A549 (cell line): ENCODE measurements at regions not wholly inside any gene's neighbourhood (a gene's known extent, or its start where the extent isn't known, plus 50 kb on each side); places are given as distances from the start of the nearest gene placed in this dataset.

Experiments used
- ATAC-seq, 2 experiments: fragments of 200-7000 bp in 1 of 2; fragments of >200 bp in 1 of 2; cut with Nextera tagmentation in 1 of 2; cut with Tn5 transposase in 1 of 2; 3 replicates each; pipeline versions ENCODE4 v1.8.0 to v1.9.1; 2018 to 2020; ENCODE audit warnings: mild to moderate bottlenecking in 1 of 2, moderate library complexity in 1 of 2
- CTCF ChIA-PET: fragments of 300-600 bp; sonication (Branson Sonifier 250); formaldehyde crosslinking; extraction: SDS; loops from one replicate; lab custom pipeline; 2021; ENCODE audit warnings: antibody characterized with exemption, inconsistent platforms; lab: Yijun Ruan, JAX
- POLR2A ChIA-PET: fragments of 350-600 bp; formaldehyde crosslinking; extraction: SDS; loops from one replicate; lab custom pipeline; 2021; ENCODE audit warnings: antibody characterized with exemption, inconsistent platforms; lab: Yijun Ruan, JAX
- DNase-seq, 2 experiments: peaks; one replicate each; pipeline versions ENCODE4 v3.0.0 to v3.0.0-alpha.2; 2011 to 2016; ENCODE audit warnings: low read depth in 1 of 2, low spot score in 1 of 2
- FAIRE-seq: peaks from 2 replicates; lab custom pipeline; 2011; peaks lifted over from hg19 to GRCh38; lab: Jason Lieb, UNC
- H3K27ac ChIP-seq, 2 experiments: fragments of >200 bp; sonication (Bioruptor Twin); formaldehyde crosslinking; 3 replicates each; pipeline ENCODE4 v1.5.1; 2016 to 2017
- H3K4me1 ChIP-seq: fragments of >200 bp; sonication (Bioruptor Twin); formaldehyde crosslinking; 3 replicates; pipeline ENCODE4 v1.6.1; 2016
- H3K4me2 ChIP-seq: fragments of >200 bp; sonication (Bioruptor Twin); formaldehyde crosslinking; 3 replicates; pipeline ENCODE4 v1.6.1; 2016
- H3K4me3 ChIP-seq: fragments of >200 bp; sonication (Bioruptor Twin); formaldehyde crosslinking; 3 replicates; pipeline ENCODE4 v1.5.1; 2016
- H3K9me3 ChIP-seq: fragments of >200 bp; sonication (Bioruptor Twin); formaldehyde crosslinking; 3 replicates; pipeline ENCODE4 v1.6.1; 2016
- ATOH8 ChIP-seq: fragments of 250-450 bp; sonication (Bioruptor Pico); IDR thresholded peaks from 2 replicates; pipeline ENCODE4 v1.5.0; 2020; ENCODE audit warnings: low read depth, mild to moderate bottlenecking, moderate library complexity
- BCL3 ChIP-seq: fragments of >200 bp; sonication (Bioruptor Twin); formaldehyde crosslinking; IDR thresholded peaks from 3 replicates; pipeline ENCODE4 v1.6.1; 2016
- CTCF ChIP-seq: fragments of >200 bp; sonication (Bioruptor Twin); formaldehyde crosslinking; IDR thresholded peaks from 3 replicates; pipeline ENCODE4 v1.5.1; 2016
- E2F6 ChIP-seq: IDR thresholded peaks from 2 replicates; pipeline ENCODE4 v1.6.1; 2012; ENCODE audit warnings: low read depth, borderline replicate concordance
- EP300 ChIP-seq, 2 experiments: fragments of >200 bp; sonication (Bioruptor Twin); formaldehyde crosslinking; IDR thresholded peaks; 2 replicates in 1 of 2; 3 replicates in 1 of 2; pipeline ENCODE4 v1.6.1; 2016 to 2017
- ESRRA ChIP-seq: fragments of 150-350 bp; IDR thresholded peaks from 2 replicates; pipeline ENCODE4 v1.6.1; 2014; ENCODE audit warnings: mild to moderate bottlenecking, low read length, borderline replicate concordance
- FOXS1 ChIP-seq: fragments of 250-450 bp; sonication (Bioruptor Pico); IDR thresholded peaks from 2 replicates; pipeline ENCODE4 v1.5.0; 2020; ENCODE audit warnings: mild to moderate bottlenecking, moderate library complexity
- HEYL ChIP-seq: fragments of 250-450 bp; sonication (Bioruptor Pico); IDR thresholded peaks from 2 replicates; pipeline ENCODE4 v1.8.0; 2021; ENCODE audit warnings: mild to moderate bottlenecking, moderate library complexity
- HOXA7 ChIP-seq: fragments of 250-450 bp; sonication (Bioruptor Pico); IDR thresholded peaks from 2 replicates; pipeline ENCODE4 v1.5.0; 2020; ENCODE audit warnings: mild to moderate bottlenecking, moderate library complexity
- HOXB13 ChIP-seq: fragments of 250-450 bp; sonication (Bioruptor Pico); IDR thresholded peaks from 2 replicates; pipeline ENCODE4 v1.5.0; 2020; ENCODE audit warnings: low read depth, mild to moderate bottlenecking, moderate library complexity
- HOXB5 ChIP-seq: fragments of 250-450 bp; sonication (Bioruptor Pico); IDR thresholded peaks from 2 replicates; pipeline ENCODE4 v1.5.0; 2020; ENCODE audit warnings: mild to moderate bottlenecking, moderate library complexity
- JUN ChIP-seq, 2 experiments: fragments of >200 bp; sonication (Bioruptor Twin); formaldehyde crosslinking; IDR thresholded peaks; 2 replicates in 1 of 2; 3 replicates in 1 of 2; pipeline ENCODE4 v1.6.1; 2016 to 2017
- JUNB ChIP-seq: fragments of >200 bp; sonication (Bioruptor Twin); formaldehyde crosslinking; IDR thresholded peaks from 2 replicates; pipeline ENCODE4 v1.6.1; 2016
- KDM1A ChIP-seq: fragments of 200-600 bp; sonication (generic); IDR thresholded peaks from 2 replicates; pipeline ENCODE4 v1.6.1; 2016; ENCODE audit warnings: low read depth, mild to moderate bottlenecking
- MYC ChIP-seq: IDR thresholded peaks from 2 replicates; pipeline ENCODE4 v1.6.1; 2012; ENCODE audit warnings: mild to moderate bottlenecking, inconsistent platforms, low read length, improper control_type of control experiment, borderline replicate concordance
- PBX3 ChIP-seq: IDR thresholded peaks from 2 replicates; pipeline ENCODE4 v1.6.1; 2012
- RAD21 ChIP-seq, 2 experiments: fragments of >200 bp in 1 of 2; sonication (Bioruptor Twin) in 1 of 2; formaldehyde crosslinking in 1 of 2; IDR thresholded peaks in 1 of 2; conservative IDR thresholded peaks in 1 of 2; 2 replicates in 1 of 2; 3 replicates in 1 of 2; pipeline ENCODE4 v1.6.1; 2012 to 2018; ENCODE audit warnings: inconsistent platforms in 1 of 2
- RCOR1 ChIP-seq: fragments of 150-350 bp; IDR thresholded peaks from 2 replicates; pipeline ENCODE4 v1.6.1; 2014; ENCODE audit warnings: antibody characterized with exemption, low read length, low read depth
- SMC3 ChIP-seq: fragments of >200 bp; sonication (Bioruptor Twin); formaldehyde crosslinking; IDR thresholded peaks from 3 replicates; pipeline ENCODE4 v1.6.1; 2018; ENCODE audit warnings: inconsistent platforms
- SREBF2 ChIP-seq: fragments of 450-650 bp; IDR thresholded peaks from 2 replicates; pipeline ENCODE4 v1.6.1; 2014; ENCODE audit warnings: mild to moderate bottlenecking, moderate library complexity
- TP53 ChIP-seq: fragments of 250-450 bp; sonication (Bioruptor Pico); IDR thresholded peaks from 2 replicates; pipeline ENCODE4 v1.5.0; 2021; ENCODE audit warnings: mild to moderate bottlenecking, moderate library complexity
- USF2 ChIP-seq: fragments of 450-650 bp; IDR thresholded peaks from 2 replicates; pipeline ENCODE4 v1.6.1; 2014; ENCODE audit warnings: antibody characterized with exemption
- ZFP36 ChIP-seq: fragments of 450-650 bp; IDR thresholded peaks from 2 replicates; pipeline ENCODE4 v1.6.1; 2014; ENCODE audit warnings: borderline replicate concordance; ENCODE audit not compliant: partially characterized antibody
- WGBS: methylation state at CpG from one replicate; pipeline ENCODE4 v1.1.6; 2017; ENCODE audit errors: missing lambda C conversion rate; 5-methylcytosine and 5-hydroxymethylcytosine counted together

- FAIRE-seq, result no peak
- H3K4me3 ChIP-seq, result no peak overlapping the region
- DNase-seq, result no peak
- CTCF ChIA-PET, result no interaction called here
- no peaks in the 10 kb centered on the region for H3K9me3 ChIP-seq
- no peak overlapping the region for H3K4me2 ChIP-seq
- H3K27ac ChIP-seq, result no peak overlapping the region
- no peak for ATAC-seq
- POLR2A ChIA-PET, result no interaction called here
- H3K4me1 ChIP-seq, result no peaks in the 10 kb centered on the region
- TF ChIP-seq EP300 (IDR thresholded peaks at IDR 0.05) (no peak), HEYL (CRISPR knock-in tag) (no peak), HOXA7 (CRISPR knock-in tag) (no peak), BCL3 (no peak), E2F6 (no peak), RAD21 (conservative IDR thresholded peaks at IDR 0.05 in 1 of 2, IDR thresholded peaks at IDR 0.05 in 1 of 2) (no peak), FOXS1 (CRISPR knock-in tag) (no peak), SREBF2 (no peak), HOXB5 (no peak), RCOR1 (no peak), CTCF (no peak), JUNB (no peak), ATOH8 (CRISPR knock-in tag) (no peak), ZFP36 (no peak), JUN (IDR thresholded peaks at IDR 0.05) (no peak), KDM1A (no peak), MYC (no peak), SMC3 (no peak), ESRRA (no peak), USF2 (no peak)
- TF ChIP-seq, all 56 proteins: peak for 0
These were observed 203.2 kb downstream of the CASP12 start for GRCh38 chr11:104695065-104695463.

GRCh38 chr11:104694259-104695064 lies 203.8 kb downstream of the CASP12 start:
- no peaks in the 10 kb centered on the region for H3K4me1 ChIP-seq
- POLR2A ChIA-PET, result no interaction called here
- no peak overlapping the region for H3K27ac ChIP-seq
- no peaks in the 10 kb centered on the region for H3K9me3 ChIP-seq
- DNase-seq (no peak), ATAC-seq (no peak), FAIRE-seq (no peak)
- CTCF ChIA-PET, result no interaction called here
- H3K4me2 ChIP-seq, result no peak overlapping the region
- no peak overlapping the region for H3K4me3 ChIP-seq
- WGBS, result 67% methylated on average over 7 of the region's 7 CpGs
- TF ChIP-seq TP53 (CRISPR knock-in tag) (no peak), ESRRA (no peak), PBX3 (no peak), HOXB13 (CRISPR knock-in tag) (no peak)
